ENCODE measurements at regions not wholly inside any gene's neighbourhood (a gene's known extent, or its start where the extent isn't known, plus 50 kb on each side); places are given as distances from the start of the nearest gene placed in this dataset.

DNA sequence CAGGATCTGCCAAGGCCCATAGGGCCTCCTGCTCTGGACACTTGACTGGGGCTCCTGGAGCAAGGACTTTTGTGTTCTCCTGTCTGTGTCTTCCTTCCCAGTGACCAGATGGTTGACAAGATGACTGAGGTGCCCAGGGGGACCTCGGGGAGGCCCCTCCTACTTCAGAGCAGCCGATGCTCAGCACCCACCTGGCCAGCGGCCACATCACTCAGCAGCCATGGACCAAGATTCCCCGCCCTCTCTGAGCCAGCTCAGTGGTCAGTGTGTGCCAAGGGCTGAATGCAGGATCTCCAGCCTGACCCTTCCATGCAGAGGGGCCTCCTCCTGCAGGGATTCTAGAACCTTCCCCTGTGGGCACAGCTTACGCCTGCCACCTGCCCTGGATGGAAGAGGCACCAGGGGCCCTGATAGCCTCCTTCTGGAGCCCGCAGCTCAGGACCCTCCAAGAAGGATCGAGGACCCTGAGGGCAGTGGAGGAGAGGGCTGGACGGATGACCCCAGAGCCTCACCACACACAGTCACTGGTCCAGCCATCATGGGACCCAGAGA, 87.4 kb upstream of the GPC1 start:
- DNase-seq (no peak), ATAC-seq (peak; percentile 0 to 24 (median 11))
- Histone ChIP-seq H3K27me3 (ENCODE audit: insufficient read depth in 3 of 3, low read length in 2 of 3) (no peaks in the 10 kb centered on the region), H3K4me3 (no peak overlapping the region), H3K27ac (peak overlapping the region; percentile 50), H3K9me3 (peaks cover 6% of the 10 kb centered on the region), H3K36me3 (ENCODE audit: insufficient read depth in 1 of 2, low read depth in 1 of 2) (no peaks in the 10 kb centered on the region), H3K4me1 (peaks cover 9% of the 10 kb centered on the region)
- intact Hi-C loops (cut with DNase I) = no loop called here
- TF ChIP-seq, protein P1, sequence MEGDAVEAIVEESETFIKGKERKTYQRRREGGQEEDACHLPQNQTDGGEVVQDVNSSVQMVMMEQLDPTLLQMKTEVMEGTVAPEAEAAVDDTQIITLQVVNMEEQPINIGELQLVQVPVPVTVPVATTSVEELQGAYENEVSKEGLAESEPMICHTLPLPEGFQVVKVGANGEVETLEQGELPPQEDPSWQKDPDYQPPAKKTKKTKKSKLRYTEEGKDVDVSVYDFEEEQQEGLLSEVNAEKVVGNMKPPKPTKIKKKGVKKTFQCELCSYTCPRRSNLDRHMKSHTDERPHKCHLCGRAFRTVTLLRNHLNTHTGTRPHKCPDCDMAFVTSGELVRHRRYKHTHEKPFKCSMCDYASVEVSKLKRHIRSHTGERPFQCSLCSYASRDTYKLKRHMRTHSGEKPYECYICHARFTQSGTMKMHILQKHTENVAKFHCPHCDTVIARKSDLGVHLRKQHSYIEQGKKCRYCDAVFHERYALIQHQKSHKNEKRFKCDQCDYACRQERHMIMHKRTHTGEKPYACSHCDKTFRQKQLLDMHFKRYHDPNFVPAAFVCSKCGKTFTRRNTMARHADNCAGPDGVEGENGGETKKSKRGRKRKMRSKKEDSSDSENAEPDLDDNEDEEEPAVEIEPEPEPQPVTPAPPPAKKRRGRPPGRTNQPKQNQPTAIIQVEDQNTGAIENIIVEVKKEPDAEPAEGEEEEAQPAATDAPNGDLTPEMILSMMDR (IDR thresholded peaks at IDR 0.05) = no peak
- 77 to 88% (median 81%) methylated on average over 8 of the region's 8 CpGs for WGBS, 3 donors

DNA sequence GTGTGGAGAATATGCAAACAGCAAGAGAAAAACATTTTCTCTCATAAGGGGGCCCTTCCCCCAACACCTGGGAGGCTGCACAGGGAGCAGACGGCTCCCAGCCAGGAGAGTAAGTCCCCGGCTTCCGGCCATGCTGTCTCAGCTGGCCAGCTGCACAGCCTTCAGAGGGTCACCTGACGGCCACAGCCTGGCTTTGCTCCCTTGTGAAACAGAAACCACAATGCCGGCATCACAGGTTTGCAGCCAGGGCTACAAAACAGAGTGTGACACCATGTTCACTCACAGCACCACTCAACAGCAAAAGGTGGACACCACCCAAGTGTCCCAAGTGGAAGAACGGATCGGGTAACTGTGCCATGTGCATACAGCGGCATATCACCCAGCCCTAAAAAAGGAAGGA, 86.9 kb upstream of the GPC1 start:
- DNase-seq (peak; percentile 61 to 88), ATAC-seq (peak; percentile 89 to 96 (median 95))
- peaks cover 6% of the 10 kb centered on the region for H3K9me3 ChIP-seq
- H3K27ac ChIP-seq = peak overlapping the region; percentile 50
- no peaks in the 10 kb centered on the region for H3K27me3 ChIP-seq (ENCODE audit: insufficient read depth in 3 of 3, low read length in 2 of 3)
- no peak overlapping the region for H3K4me3 ChIP-seq
- H3K4me1 ChIP-seq = peaks cover 9% of the 10 kb centered on the region
- WGBS, 3 donors = 17 to 34% (median 27%) methylated on average over 8 of the region's 8 CpGs
- intact Hi-C loops (cut with DNase I) = no loop called here
- H3K36me3 ChIP-seq (ENCODE audit: insufficient read depth in 1 of 2, low read depth in 1 of 2) = no peaks in the 10 kb centered on the region
- TF ChIP-seq, protein P1 (IDR thresholded peaks at IDR 0.05) = no peak

DNA sequence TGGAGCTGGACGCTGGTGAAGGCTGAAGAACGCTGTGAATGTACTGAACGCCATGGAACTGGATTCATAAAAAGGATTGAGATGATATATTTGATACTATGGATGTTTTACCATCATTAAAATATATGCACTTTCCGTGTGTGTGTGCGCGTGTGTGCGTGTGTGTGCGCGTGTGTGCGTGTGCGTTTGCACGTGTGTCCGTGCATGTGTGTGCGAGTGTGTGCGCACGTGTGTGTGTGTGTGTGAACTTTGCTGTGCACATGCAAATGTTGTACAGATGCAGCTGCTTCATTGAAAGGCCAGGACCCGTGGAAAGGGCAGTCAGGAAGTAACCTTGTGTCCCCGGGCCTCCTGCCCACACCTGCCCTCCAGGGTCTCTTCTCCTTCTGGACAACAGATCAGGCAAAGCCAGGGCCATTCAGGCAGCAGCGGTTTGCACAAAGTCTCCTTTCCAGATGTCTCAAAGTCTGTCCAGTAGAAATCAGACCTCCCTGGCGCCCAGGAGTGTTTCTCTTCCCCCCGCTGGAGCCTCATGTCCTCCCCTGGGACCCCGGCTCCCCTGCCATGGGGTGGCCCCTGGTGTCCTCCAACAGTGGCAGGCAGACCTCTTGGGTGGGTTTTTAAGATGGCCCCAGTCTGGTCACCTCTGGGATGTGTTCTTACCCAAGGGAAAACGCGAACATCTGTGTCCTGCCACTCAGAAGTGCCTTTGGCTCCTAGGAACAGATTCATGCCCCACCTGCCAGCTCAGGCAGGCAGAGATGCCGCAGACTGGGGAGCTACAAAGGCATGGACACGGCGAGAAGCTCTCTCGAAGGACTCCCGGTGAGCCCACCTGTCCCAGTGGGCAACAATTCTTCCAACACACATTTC, 86.1 kb upstream of the GPC1 start:
- H3K27ac ChIP-seq = peak overlapping the region; percentile 50
- intact Hi-C loops (cut with DNase I) = no loop called here
- H3K9me3 ChIP-seq = peaks cover 6% of the 10 kb centered on the region
- H3K27me3 ChIP-seq (ENCODE audit: insufficient read depth in 3 of 3, low read length in 2 of 3) = no peaks in the 10 kb centered on the region
- whole genome bisulfite sequencing, 3 donors = 74 to 79% (median 77%) methylated on average over 29 of the region's 29 CpGs
- H3K36me3 ChIP-seq (ENCODE audit: insufficient read depth in 1 of 2, low read depth in 1 of 2) = no peaks in the 10 kb centered on the region
- H3K4me1 ChIP-seq = peaks cover 9% of the 10 kb centered on the region
- ATAC-seq (no peak), DNase-seq (no peak)
- H3K4me3 ChIP-seq = no peak overlapping the region
- TF ChIP-seq, protein P1 (IDR thresholded peaks at IDR 0.05) = no peak

DNA sequence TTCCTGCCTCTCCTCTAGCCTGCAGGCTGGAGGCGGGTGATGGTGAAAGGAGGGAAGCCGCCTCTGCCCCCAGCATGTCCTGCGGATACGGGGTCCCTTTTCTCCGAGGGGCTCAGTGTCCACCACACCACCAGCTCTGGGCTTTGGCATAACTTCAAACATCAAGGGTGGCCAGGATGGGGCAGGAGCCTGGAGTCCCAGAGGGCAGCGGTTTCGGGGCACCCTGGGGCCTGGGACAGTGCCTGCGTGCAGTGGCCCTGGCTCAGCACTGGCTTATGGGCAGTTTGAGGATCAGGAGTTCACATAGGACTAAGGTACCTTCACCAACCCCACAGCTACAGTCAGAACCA, 85.5 kb upstream of the GPC1 start:
- Histone ChIP-seq H3K4me1 (peaks cover 9% of the 10 kb centered on the region), H3K27ac (no peak overlapping the region), H3K27me3 (ENCODE audit: insufficient read depth in 3 of 3, low read length in 2 of 3) (no peaks in the 10 kb centered on the region), H3K9me3 (peaks cover 2% of the 10 kb centered on the region), H3K4me3 (no peak overlapping the region), H3K36me3 (ENCODE audit: insufficient read depth in 1 of 2, low read depth in 1 of 2) (no peaks in the 10 kb centered on the region)
- 90 to 93% (median 93%) methylated on average over 6 to 8 of the region's 8 CpGs for WGBS, 3 donors
- DNase-seq = no peak
- intact Hi-C loops (cut with DNase I) = no loop called here
- TF ChIP-seq, protein P1 (IDR thresholded peaks at IDR 0.05) = no peak
- ATAC-seq = no peak
